ENCODE measurements at regions not wholly inside any gene's neighbourhood (a gene's known extent, or its start where the extent isn't known, plus 50 kb on each side); places are given as distances from the start of the nearest gene placed in this dataset.

DNA sequence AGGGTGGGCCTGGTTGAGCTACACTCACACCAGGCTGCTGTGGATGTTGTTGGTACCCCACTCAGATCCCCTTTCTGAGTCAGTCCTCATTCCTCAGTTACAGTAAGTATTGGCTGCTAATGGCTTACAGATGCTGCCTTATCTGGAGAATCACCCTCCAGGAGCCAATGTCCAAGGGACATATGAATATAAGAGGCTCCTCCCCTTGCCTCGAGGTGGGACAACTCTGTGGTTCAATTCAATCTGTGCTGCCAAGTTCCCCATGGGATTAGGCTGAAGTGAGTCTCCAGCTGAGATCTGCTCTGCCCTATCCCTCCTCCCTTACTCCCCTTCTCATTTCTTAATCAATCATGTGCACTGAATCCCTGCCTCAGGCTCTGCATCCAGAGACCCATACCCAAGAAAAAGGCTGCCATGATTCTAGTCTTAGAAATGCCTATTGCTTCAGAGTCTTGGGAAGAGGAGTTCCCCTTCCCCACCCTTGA, 168.8 kb upstream of the SYT13 start:
- WGBS, 2 experiments (ENCODE audit: extremely low coverage in 2 of 2, insufficient read length in 1 of 2), result 27% methylated on average over 1 of the region's 1 CpG; no CpG with 5 or more reads in 1 of the 2 experiments
- no peak overlapping the region for H2AFZ ChIP-seq (replicated peaks; ENCODE audit: low read length, poor library complexity)
- no peak overlapping the region for H2BK5ac ChIP-seq (ENCODE audit: low read depth, low read length, poor library complexity, severe bottlenecking)
- in situ Hi-C loops (cut with MboI; ENCODE audit: low sequenced_read_pairs), result no loop called here
- H3K9ac ChIP-seq (ENCODE audit: low read depth, low read length), result no peak overlapping the region
- H3K4me2 ChIP-seq (ENCODE audit: low read depth, low read length), result no peak overlapping the region
- no peak overlapping the region for H3K14ac ChIP-seq (replicated peaks; ENCODE audit: low read depth, low read length)
- TF ChIP-seq POLR2A (IDR thresholded peaks at IDR 0.05; ENCODE audit: low read depth, low read length), result no peak
- no peak for TF ChIP-seq CEBPB (IDR thresholded peaks at IDR 0.05; ENCODE audit: low read depth, low read length)
- no peak for TF ChIP-seq RFX5 (IDR thresholded peaks at IDR 0.05; ENCODE audit: low read depth, low read length)
- TF ChIP-seq, protein P1, sequence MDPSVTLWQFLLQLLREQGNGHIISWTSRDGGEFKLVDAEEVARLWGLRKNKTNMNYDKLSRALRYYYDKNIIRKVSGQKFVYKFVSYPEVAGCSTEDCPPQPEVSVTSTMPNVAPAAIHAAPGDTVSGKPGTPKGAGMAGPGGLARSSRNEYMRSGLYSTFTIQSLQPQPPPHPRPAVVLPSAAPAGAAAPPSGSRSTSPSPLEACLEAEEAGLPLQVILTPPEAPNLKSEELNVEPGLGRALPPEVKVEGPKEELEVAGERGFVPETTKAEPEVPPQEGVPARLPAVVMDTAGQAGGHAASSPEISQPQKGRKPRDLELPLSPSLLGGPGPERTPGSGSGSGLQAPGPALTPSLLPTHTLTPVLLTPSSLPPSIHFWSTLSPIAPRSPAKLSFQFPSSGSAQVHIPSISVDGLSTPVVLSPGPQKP (IDR thresholded peaks at IDR 0.05; ENCODE audit: borderline replicate concordance, low read depth, low read length), result no peak
- no peak for TF ChIP-seq FOS (IDR thresholded peaks at IDR 0.05; ENCODE audit: low read depth, low read length)
- TF ChIP-seq, protein P2, sequence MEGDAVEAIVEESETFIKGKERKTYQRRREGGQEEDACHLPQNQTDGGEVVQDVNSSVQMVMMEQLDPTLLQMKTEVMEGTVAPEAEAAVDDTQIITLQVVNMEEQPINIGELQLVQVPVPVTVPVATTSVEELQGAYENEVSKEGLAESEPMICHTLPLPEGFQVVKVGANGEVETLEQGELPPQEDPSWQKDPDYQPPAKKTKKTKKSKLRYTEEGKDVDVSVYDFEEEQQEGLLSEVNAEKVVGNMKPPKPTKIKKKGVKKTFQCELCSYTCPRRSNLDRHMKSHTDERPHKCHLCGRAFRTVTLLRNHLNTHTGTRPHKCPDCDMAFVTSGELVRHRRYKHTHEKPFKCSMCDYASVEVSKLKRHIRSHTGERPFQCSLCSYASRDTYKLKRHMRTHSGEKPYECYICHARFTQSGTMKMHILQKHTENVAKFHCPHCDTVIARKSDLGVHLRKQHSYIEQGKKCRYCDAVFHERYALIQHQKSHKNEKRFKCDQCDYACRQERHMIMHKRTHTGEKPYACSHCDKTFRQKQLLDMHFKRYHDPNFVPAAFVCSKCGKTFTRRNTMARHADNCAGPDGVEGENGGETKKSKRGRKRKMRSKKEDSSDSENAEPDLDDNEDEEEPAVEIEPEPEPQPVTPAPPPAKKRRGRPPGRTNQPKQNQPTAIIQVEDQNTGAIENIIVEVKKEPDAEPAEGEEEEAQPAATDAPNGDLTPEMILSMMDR (conservative IDR thresholded peaks at IDR 0.05; ENCODE audit: low read depth, low read length), result no peak
- no peak for TF ChIP-seq MXI1 (IDR thresholded peaks at IDR 0.05; ENCODE audit: borderline replicate concordance, low read depth, low read length)
- no peak for TF ChIP-seq MAFK (IDR thresholded peaks at IDR 0.05; ENCODE audit: low read depth, low read length)
- TF ChIP-seq MAZ (IDR thresholded peaks at IDR 0.05; ENCODE audit: borderline replicate concordance, low read depth, low read length), result no peak
- TF ChIP-seq NFE2L2 (IDR thresholded peaks at IDR 0.05; ENCODE audit: low read depth, low read length), result no peak
- TF ChIP-seq, protein P3, sequence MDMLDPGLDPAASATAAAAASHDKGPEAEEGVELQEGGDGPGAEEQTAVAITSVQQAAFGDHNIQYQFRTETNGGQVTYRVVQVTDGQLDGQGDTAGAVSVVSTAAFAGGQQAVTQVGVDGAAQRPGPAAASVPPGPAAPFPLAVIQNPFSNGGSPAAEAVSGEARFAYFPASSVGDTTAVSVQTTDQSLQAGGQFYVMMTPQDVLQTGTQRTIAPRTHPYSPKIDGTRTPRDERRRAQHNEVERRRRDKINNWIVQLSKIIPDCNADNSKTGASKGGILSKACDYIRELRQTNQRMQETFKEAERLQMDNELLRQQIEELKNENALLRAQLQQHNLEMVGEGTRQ (IDR thresholded peaks at IDR 0.05; ENCODE audit: low read depth, low read length), result no peak
- TF ChIP-seq RCOR1 (IDR thresholded peaks at IDR 0.05; ENCODE audit: insufficient replicate concordance, low read length), result no peak
- dilution Hi-C loops (cut with HindIII; ENCODE audit: low sequenced_read_pairs, unreplicated experiment), result no loop called here
- ChIA-PET POLR2A (ENCODE audit: unreplicated experiment) (no interaction called here), CTCF (no interaction called here)
- no peaks in the 10 kb centered on the region for H3K36me3 ChIP-seq (ENCODE audit: control insufficient read depth, insufficient read depth, low read length)
- H3K23ac ChIP-seq (ENCODE audit: low read depth, low read length), result no peak overlapping the region
- H2BK15ac ChIP-seq (ENCODE audit: low read depth, low read length), result no peak overlapping the region
- no peak overlapping the region for H4K5ac ChIP-seq (ENCODE audit: low read depth, low read length)
- no peaks in the 10 kb centered on the region for H4K20me1 ChIP-seq (ENCODE audit: insufficient read depth, low read length)
- H3K9me1 ChIP-seq (ENCODE audit: insufficient read depth, low read length), result no peaks in the 10 kb centered on the region
- H4K8ac ChIP-seq (ENCODE audit: low read depth in 2 of 2, low read length in 2 of 2), result no peak overlapping the region
- H2BK120ac ChIP-seq (ENCODE audit: low read depth, low read length), result no peak overlapping the region
- H3K56ac ChIP-seq (ENCODE audit: extremely low read depth, insufficient read depth, low read length), result no peak overlapping the region
- no TSS peak for BruUV-seq (replicated peaks)
- H3K4me1 ChIP-seq (ENCODE audit: control insufficient read depth, insufficient read depth, low read length), result no peaks in the 10 kb centered on the region
- H3K79me1 ChIP-seq (ENCODE audit: low read depth in 1 of 2, low read length in 2 of 2), result no peaks in the 10 kb centered on the region
- no peak overlapping the region for H3K4me3 ChIP-seq (ENCODE audit: insufficient read depth, low read depth, low read length)
- H3K9me3 ChIP-seq (ENCODE audit: control insufficient read depth, insufficient read depth, low read length), result no peaks in the 10 kb centered on the region
- H3K27ac ChIP-seq (ENCODE audit: insufficient read depth, low read length), result no peak overlapping the region
- H3K27me3 ChIP-seq (ENCODE audit: control insufficient read depth, insufficient read depth, low read length), result 0 out of 2 replicates have a peak, but pooled peaks cover 2% of the 10 kb centered on the region
- no peak for DNase-seq
- ATAC-seq (ENCODE audit: low read depth), result no peak
- H2AK9ac ChIP-seq (replicated peaks; ENCODE audit: low read depth, low read length, poor library complexity), result no peak overlapping the region
- H2BK20ac ChIP-seq (ENCODE audit: low read depth, low read length), result no peak overlapping the region
- H3K4ac ChIP-seq (ENCODE audit: low read depth, low read length), result no peak overlapping the region
- intact Hi-C loops (cut with micrococcal nuclease), result no loop called here
- H4K91ac ChIP-seq (ENCODE audit: insufficient read depth, low read depth, low read length), result no peak overlapping the region
- no peak overlapping the region for H2AK5ac ChIP-seq (ENCODE audit: low read depth, low read length)
- no peak overlapping the region for H3K18ac ChIP-seq (ENCODE audit: low read depth, low read length)

All from IMR-90 (cell line).